HEK293 (cell line): ENCODE measurements at regions not wholly inside any gene's neighbourhood (a gene's known extent, or its start where the extent isn't known, plus 50 kb on each side); places are given as distances from the start of the nearest gene placed in this dataset.

Experiments
- CTCF ChIA-PET: fragments of 350-600 bp; formaldehyde crosslinking; extraction: SDS; loops from one replicate; lab custom pipeline; 2021; ENCODE audit warnings: antibody characterized with exemption; lab: Yijun Ruan, JAX
- POLR2A ChIA-PET: fragments of 300-600 bp; formaldehyde crosslinking; extraction: SDS; loops from one replicate; lab custom pipeline; 2020; ENCODE audit warnings: antibody characterized with exemption, inconsistent platforms; lab: Yijun Ruan, JAX
- H3K27ac ChIP-seq: fragments of 200-500 bp; sonication (Bioruptor generic); 2 replicates; pipeline ENCODE4 v1.5.1; 2014; ENCODE audit warnings: low read depth, low read length, control low read depth, inconsistent platforms; ENCODE audit errors: extremely low read depth
- H3K36me3 ChIP-seq, 2 experiments: fragments of 200-500 bp in 1 of 2; sonication (Bioruptor generic) in 1 of 2; 1 replicate in 1 of 2; 2 replicates in 1 of 2; pipeline ENCODE4 v1.5.1; 2014 to 2017; ENCODE audit warnings: inconsistent platforms in 2 of 2, low read length in 2 of 2; ENCODE audit not compliant: control insufficient read depth in 2 of 2, insufficient read depth in 1 of 2
- H3K4me1 ChIP-seq: fragments of 200-500 bp; sonication (Bioruptor generic); 2 replicates; pipeline ENCODE4 v1.5.1; 2014; ENCODE audit warnings: mild to moderate bottlenecking, low read length, inconsistent platforms; ENCODE audit not compliant: control insufficient read depth, insufficient read depth
- H3K4me3 ChIP-seq: 2 replicates; pipeline ENCODE4 v1.5.1; 2011; ENCODE audit warnings: low read depth, mild to moderate bottlenecking, control low read depth, low read length, moderate library complexity
- H3K9me3 ChIP-seq: fragments of 200-500 bp; sonication (Bioruptor generic); 2 replicates; pipeline ENCODE4 v1.5.1; 2014; ENCODE audit warnings: low read depth, low read length, inconsistent platforms; ENCODE audit not compliant: control insufficient read depth, insufficient read depth
- GLI2 ChIP-seq: fragments of 450-650 bp; formaldehyde crosslinking; IDR thresholded peaks from 2 replicates; pipeline ENCODE4; 2017; ENCODE audit warnings: missing biosample characterization, missing genetic modification characterization, low read depth, borderline replicate concordance
- GLIS1 ChIP-seq: fragments of 450-650 bp; formaldehyde crosslinking; IDR thresholded peaks from 2 replicates; pipeline ENCODE4 v1.5.1; 2016; ENCODE audit warnings: missing biosample characterization, missing genetic modification characterization
- KLF1 ChIP-seq: fragments of 450-650 bp; formaldehyde crosslinking; IDR thresholded peaks from 2 replicates; pipeline ENCODE4 v1.5.1; 2016; ENCODE audit warnings: missing biosample characterization, missing genetic modification characterization
- ZFHX2 ChIP-seq: fragments of 450-650 bp; formaldehyde crosslinking; conservative IDR thresholded peaks from 2 replicates; pipeline ENCODE4 v1.5.1; 2016; ENCODE audit warnings: missing biosample characterization, missing genetic modification characterization
- ZNF174 ChIP-seq: fragments of 450-650 bp; formaldehyde crosslinking; IDR thresholded peaks from 2 replicates; pipeline ENCODE4 v1.5.0; 2017; ENCODE audit warnings: missing biosample characterization, mild to moderate bottlenecking, missing genetic modification characterization
- ZNF184 ChIP-seq: fragments of 450-650 bp; IDR thresholded peaks from 2 replicates; pipeline ENCODE4 v1.5.1; 2018; ENCODE audit warnings: missing biosample characterization, mild to moderate bottlenecking, missing genetic modification characterization
- ZNF19 ChIP-seq: fragments of 450-650 bp; formaldehyde crosslinking; IDR thresholded peaks from 2 replicates; pipeline ENCODE4; 2016; ENCODE audit warnings: missing biosample characterization, missing genetic modification characterization, low read depth
- ZNF23 ChIP-seq: fragments of 450-650 bp; formaldehyde crosslinking; IDR thresholded peaks from 2 replicates; pipeline ENCODE4 v1.5.1; 2016; ENCODE audit warnings: missing biosample characterization, missing genetic modification characterization, borderline replicate concordance
- ZNF239 ChIP-seq: fragments of 450-650 bp; formaldehyde crosslinking; IDR thresholded peaks from 2 replicates; pipeline ENCODE4 v1.5.1; 2016; ENCODE audit warnings: missing biosample characterization, missing genetic modification characterization
- ZSCAN16 ChIP-seq: fragments of 450-650 bp; formaldehyde crosslinking; IDR thresholded peaks from 2 replicates; pipeline ENCODE4 v1.5.1; 2016; ENCODE audit warnings: missing biosample characterization, missing genetic modification characterization
- TF ChIP-seq, protein P1 (sequence below): fragments of 450-650 bp; formaldehyde crosslinking; IDR thresholded peaks from 2 replicates; pipeline ENCODE4 v1.5.1; 2017; ENCODE audit warnings: missing biosample characterization, missing genetic modification characterization
- TF ChIP-seq, protein P2 (sequence below): fragments of 450-650 bp; formaldehyde crosslinking; IDR thresholded peaks from 2 replicates; pipeline ENCODE4 v1.5.1; 2016; ENCODE audit warnings: missing biosample characterization, missing genetic modification characterization
- TF ChIP-seq, protein P3 (sequence below): fragments of 450-650 bp; formaldehyde crosslinking; IDR thresholded peaks from 2 replicates; pipeline ENCODE4 v1.5.0; 2017; ENCODE audit warnings: missing biosample characterization, missing genetic modification characterization, borderline replicate concordance
- TF ChIP-seq, protein P4 (sequence below): fragments of 450-650 bp; formaldehyde crosslinking; IDR thresholded peaks from 2 replicates; pipeline ENCODE4 v1.5.1; 2016; ENCODE audit warnings: missing biosample characterization, missing genetic modification characterization
- TF ChIP-seq, protein P5 (sequence below): fragments of 450-650 bp; formaldehyde crosslinking; IDR thresholded peaks from 2 replicates; pipeline ENCODE4 v1.5.1; 2016; ENCODE audit warnings: missing biosample characterization, missing genetic modification characterization

DNA sequence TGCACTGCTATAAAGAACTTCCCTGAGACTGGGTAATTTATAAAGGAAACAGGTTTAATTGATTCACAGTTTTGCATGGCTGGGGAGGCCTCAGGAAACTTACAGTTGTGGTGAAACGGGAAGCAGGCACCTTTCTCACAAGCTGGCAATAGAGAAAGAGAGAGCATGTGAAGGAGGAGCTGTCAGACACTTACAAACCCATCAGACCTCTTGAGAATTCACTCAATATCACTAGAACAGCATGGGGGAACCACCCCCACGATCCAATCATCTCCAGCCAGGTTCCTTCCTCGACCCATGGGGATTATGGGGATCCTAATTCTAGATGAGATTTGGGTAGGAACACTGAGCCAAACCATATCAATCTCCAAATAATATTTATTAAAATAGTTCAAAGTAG lies 729.2 kb upstream of the DDX18 start:
- Histone ChIP-seq H3K4me3 (no peak overlapping the region), H3K36me3 (no peaks in the 10 kb centered on the region), H3K9me3 (no peaks in the 10 kb centered on the region), H3K27ac (no peak overlapping the region), H3K4me1 (no peaks in the 10 kb centered on the region; the same call in none of the 2 replicates)
- ChIA-PET POLR2A (no interaction called here), CTCF (no interaction called here)
- no peak for TF ChIP-seq ZFHX2
- TF ChIP-seq KLF1 (tag by site-specific recombination), result no peak
- TF ChIP-seq GLI2 (tag by site-specific recombination), result no peak
- TF ChIP-seq GLIS1 (tag by site-specific recombination), result no peak
- TF ChIP-seq, protein P1, sequence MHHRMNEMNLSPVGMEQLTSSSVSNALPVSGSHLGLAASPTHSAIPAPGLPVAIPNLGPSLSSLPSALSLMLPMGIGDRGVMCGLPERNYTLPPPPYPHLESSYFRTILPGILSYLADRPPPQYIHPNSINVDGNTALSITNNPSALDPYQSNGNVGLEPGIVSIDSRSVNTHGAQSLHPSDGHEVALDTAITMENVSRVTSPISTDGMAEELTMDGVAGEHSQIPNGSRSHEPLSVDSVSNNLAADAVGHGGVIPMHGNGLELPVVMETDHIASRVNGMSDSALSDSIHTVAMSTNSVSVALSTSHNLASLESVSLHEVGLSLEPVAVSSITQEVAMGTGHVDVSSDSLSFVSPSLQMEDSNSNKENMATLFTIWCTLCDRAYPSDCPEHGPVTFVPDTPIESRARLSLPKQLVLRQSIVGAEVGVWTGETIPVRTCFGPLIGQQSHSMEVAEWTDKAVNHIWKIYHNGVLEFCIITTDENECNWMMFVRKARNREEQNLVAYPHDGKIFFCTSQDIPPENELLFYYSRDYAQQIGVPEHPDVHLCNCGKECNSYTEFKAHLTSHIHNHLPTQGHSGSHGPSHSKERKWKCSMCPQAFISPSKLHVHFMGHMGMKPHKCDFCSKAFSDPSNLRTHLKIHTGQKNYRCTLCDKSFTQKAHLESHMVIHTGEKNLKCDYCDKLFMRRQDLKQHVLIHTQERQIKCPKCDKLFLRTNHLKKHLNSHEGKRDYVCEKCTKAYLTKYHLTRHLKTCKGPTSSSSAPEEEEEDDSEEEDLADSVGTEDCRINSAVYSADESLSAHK (tag by site-specific recombination), result no peak
- TF ChIP-seq ZNF184 (tag by site-specific recombination), result no peak
- no peak for TF ChIP-seq ZNF19 (tag by site-specific recombination)
- TF ChIP-seq, protein P2, sequence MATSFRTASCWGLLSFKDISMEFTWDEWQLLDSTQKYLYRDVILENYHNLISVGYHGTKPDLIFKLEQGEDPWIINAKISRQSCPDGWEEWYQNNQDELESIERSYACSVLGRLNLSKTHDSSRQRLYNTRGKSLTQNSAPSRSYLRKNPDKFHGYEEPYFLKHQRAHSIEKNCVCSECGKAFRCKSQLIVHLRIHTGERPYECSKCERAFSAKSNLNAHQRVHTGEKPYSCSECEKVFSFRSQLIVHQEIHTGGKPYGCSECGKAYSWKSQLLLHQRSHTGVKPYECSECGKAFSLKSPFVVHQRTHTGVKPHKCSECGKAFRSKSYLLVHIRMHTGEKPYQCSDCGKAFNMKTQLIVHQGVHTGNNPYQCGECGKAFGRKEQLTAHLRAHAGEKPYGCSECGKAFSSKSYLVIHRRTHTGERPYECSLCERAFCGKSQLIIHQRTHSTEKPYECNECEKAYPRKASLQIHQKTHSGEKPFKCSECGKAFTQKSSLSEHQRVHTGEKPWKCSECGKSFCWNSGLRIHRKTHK (tag by site-specific recombination), result no peak
- no peak for TF ChIP-seq ZSCAN16 (tag by site-specific recombination)
- TF ChIP-seq, protein P3, sequence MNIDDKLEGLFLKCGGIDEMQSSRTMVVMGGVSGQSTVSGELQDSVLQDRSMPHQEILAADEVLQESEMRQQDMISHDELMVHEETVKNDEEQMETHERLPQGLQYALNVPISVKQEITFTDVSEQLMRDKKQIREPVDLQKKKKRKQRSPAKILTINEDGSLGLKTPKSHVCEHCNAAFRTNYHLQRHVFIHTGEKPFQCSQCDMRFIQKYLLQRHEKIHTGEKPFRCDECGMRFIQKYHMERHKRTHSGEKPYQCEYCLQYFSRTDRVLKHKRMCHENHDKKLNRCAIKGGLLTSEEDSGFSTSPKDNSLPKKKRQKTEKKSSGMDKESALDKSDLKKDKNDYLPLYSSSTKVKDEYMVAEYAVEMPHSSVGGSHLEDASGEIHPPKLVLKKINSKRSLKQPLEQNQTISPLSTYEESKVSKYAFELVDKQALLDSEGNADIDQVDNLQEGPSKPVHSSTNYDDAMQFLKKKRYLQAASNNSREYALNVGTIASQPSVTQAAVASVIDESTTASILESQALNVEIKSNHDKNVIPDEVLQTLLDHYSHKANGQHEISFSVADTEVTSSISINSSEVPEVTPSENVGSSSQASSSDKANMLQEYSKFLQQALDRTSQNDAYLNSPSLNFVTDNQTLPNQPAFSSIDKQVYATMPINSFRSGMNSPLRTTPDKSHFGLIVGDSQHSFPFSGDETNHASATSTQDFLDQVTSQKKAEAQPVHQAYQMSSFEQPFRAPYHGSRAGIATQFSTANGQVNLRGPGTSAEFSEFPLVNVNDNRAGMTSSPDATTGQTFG, result no peak
- no peak for TF ChIP-seq ZNF23 (tag by site-specific recombination)
- no peak for TF ChIP-seq ZNF174
- no peak for TF ChIP-seq ZNF239
- TF ChIP-seq, protein P4, sequence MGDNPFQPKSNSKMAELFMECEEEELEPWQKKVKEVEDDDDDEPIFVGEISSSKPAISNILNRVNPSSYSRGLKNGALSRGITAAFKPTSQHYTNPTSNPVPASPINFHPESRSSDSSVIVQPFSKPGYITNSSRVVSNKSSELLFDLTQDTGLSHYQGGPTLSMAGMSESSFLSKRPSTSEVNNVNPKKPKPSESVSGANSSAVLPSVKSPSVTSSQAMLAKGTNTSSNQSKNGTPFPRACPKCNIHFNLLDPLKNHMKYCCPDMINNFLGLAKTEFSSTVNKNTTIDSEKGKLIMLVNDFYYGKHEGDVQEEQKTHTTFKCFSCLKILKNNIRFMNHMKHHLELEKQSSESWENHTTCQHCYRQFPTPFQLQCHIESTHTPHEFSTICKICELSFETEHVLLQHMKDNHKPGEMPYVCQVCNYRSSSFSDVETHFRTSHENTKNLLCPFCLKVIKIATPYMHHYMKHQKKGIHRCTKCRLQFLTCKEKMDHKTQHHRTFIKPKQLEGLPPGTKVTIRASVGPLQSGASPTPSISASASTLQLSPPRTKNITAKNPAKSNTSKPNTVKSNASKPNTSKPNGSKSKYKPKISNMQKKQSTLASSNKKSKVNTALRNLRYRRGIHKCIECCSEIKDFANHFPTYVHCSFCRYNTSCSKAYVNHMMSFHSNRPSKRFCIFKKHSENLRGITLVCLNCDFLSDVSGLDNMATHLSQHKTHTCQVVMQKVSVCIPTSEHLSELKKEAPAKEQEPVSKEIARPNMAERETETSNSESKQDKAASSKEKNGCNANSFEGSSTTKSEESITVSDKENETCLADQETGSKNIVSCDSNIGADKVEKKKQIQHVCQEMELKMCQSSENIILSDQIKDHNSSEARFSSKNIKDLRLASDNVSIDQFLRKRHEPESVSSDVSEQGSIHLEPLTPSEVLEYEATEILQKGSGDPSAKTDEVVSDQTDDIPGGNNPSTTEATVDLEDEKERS, result no peak
- TF ChIP-seq, protein P5, sequence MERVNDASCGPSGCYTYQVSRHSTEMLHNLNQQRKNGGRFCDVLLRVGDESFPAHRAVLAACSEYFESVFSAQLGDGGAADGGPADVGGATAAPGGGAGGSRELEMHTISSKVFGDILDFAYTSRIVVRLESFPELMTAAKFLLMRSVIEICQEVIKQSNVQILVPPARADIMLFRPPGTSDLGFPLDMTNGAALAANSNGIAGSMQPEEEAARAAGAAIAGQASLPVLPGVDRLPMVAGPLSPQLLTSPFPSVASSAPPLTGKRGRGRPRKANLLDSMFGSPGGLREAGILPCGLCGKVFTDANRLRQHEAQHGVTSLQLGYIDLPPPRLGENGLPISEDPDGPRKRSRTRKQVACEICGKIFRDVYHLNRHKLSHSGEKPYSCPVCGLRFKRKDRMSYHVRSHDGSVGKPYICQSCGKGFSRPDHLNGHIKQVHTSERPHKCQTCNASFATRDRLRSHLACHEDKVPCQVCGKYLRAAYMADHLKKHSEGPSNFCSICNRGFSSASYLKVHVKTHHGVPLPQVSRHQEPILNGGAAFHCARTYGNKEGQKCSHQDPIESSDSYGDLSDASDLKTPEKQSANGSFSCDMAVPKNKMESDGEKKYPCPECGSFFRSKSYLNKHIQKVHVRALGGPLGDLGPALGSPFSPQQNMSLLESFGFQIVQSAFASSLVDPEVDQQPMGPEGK, result no peak
